ENCODE measurements at regions not wholly inside any gene's neighbourhood (a gene's known extent, or its start where the extent isn't known, plus 50 kb on each side); places are given as distances from the start of the nearest gene placed in this dataset.

GRCh38 chr12:92628476-92628875 is 74.3 kb upstream of the PLEKHG7 start:
- 96% methylated on average over 2 of the region's 2 CpGs for WGBS
- Histone ChIP-seq H3K9me3 (ENCODE audit: control insufficient read depth, low read length) (no peaks in the 10 kb centered on the region), H3K4me3 (ENCODE audit: low read length) (no peak overlapping the region), H3K4me1 (ENCODE audit: control insufficient read depth, insufficient read depth, low read length) (no peaks in the 10 kb centered on the region), H3K27me3 (ENCODE audit: control insufficient read depth, insufficient read depth) (no peaks in the 10 kb centered on the region), H3K27ac (ENCODE audit: low read length) (no peak overlapping the region)
- intact Hi-C loops (cut with DNase I): no loop called here
- ATAC-seq (no peak), DNase-seq (no peak)

- Histone ChIP-seq H3K4me3 (ENCODE audit: low read length) (no peak overlapping the region), H3K4me1 (ENCODE audit: control insufficient read depth, insufficient read depth, low read length) (no peaks in the 10 kb centered on the region), H3K9me3 (ENCODE audit: control insufficient read depth, low read length) (no peaks in the 10 kb centered on the region), H3K27me3 (ENCODE audit: control insufficient read depth, insufficient read depth) (no peaks in the 10 kb centered on the region), H3K27ac (ENCODE audit: low read length) (no peak overlapping the region)
- no peak for ATAC-seq
- DNase-seq: no peak
- intact Hi-C loops (cut with DNase I): no loop called here
- WGBS: 84% methylated on average over 2 of the region's 2 CpGs
Observed at GRCh38 chr12:92627511-92627910, 75.3 kb upstream of the PLEKHG7 start.

GRCh38 chr12:92625639-92626310 is 77.0 kb upstream of the PLEKHG7 start:
- Histone ChIP-seq H3K27ac (ENCODE audit: low read length) (no peak overlapping the region), H3K27me3 (ENCODE audit: control insufficient read depth, insufficient read depth) (no peaks in the 10 kb centered on the region), H3K4me3 (ENCODE audit: low read length) (no peak overlapping the region), H3K4me1 (ENCODE audit: control insufficient read depth, insufficient read depth, low read length) (no peaks in the 10 kb centered on the region), H3K9me3 (ENCODE audit: control insufficient read depth, low read length) (no peaks in the 10 kb centered on the region)
- intact Hi-C loops (cut with DNase I): no loop called here
- 91% methylated on average over 3 of the region's 3 CpGs for WGBS
- no peak for ATAC-seq
- DNase-seq: no peak

- DNase-seq: no peak
- no peak overlapping the region for H3K27ac ChIP-seq (ENCODE audit: low read length)
- no peak overlapping the region for H3K4me3 ChIP-seq (ENCODE audit: low read length)
- H3K27me3 ChIP-seq (ENCODE audit: control insufficient read depth, insufficient read depth): no peaks in the 10 kb centered on the region
- H3K9me3 ChIP-seq (ENCODE audit: control insufficient read depth, low read length): no peaks in the 10 kb centered on the region
- intact Hi-C loops (cut with DNase I): no loop called here
- ATAC-seq: no peak
- 91% methylated on average over 1 of the region's 1 CpG for WGBS
- H3K4me1 ChIP-seq (ENCODE audit: control insufficient read depth, insufficient read depth, low read length): no peaks in the 10 kb centered on the region
Observed at GRCh38 chr12:92624236-92624635, 78.6 kb upstream of the PLEKHG7 start.

GRCh38 chr12:92623386-92623785 is 79.4 kb upstream of the PLEKHG7 start:
- intact Hi-C loops (cut with DNase I): no loop called here
- Histone ChIP-seq H3K27me3 (ENCODE audit: control insufficient read depth, insufficient read depth) (no peaks in the 10 kb centered on the region), H3K27ac (ENCODE audit: low read length) (no peak overlapping the region), H3K4me1 (ENCODE audit: control insufficient read depth, insufficient read depth, low read length) (no peaks in the 10 kb centered on the region), H3K4me3 (ENCODE audit: low read length) (no peak overlapping the region), H3K9me3 (ENCODE audit: control insufficient read depth, low read length) (no peaks in the 10 kb centered on the region)
- no peak for DNase-seq
- no peak for ATAC-seq

GRCh38 chr12:92621833-92622232 is 81.0 kb upstream of the PLEKHG7 start:
- no peak for DNase-seq
- Histone ChIP-seq H3K4me3 (ENCODE audit: low read length) (no peak overlapping the region), H3K4me1 (ENCODE audit: control insufficient read depth, insufficient read depth, low read length) (no peaks in the 10 kb centered on the region), H3K27me3 (ENCODE audit: control insufficient read depth, insufficient read depth) (no peaks in the 10 kb centered on the region), H3K27ac (ENCODE audit: low read length) (no peak overlapping the region), H3K9me3 (ENCODE audit: control insufficient read depth, low read length) (no peaks in the 10 kb centered on the region)
- ATAC-seq: no peak
- 95% methylated on average over 3 of the region's 3 CpGs for WGBS
- intact Hi-C loops (cut with DNase I): no loop called here

GRCh38 chr12:92621312-92621711 is 81.5 kb upstream of the PLEKHG7 start:
- intact Hi-C loops (cut with DNase I): no loop called here
- ATAC-seq (no peak), DNase-seq (no peak)
- WGBS: 91% methylated on average over 4 of the region's 4 CpGs
- no peak overlapping the region for H3K27ac ChIP-seq (ENCODE audit: low read length)
- no peak overlapping the region for H3K4me3 ChIP-seq (ENCODE audit: low read length)
- no peaks in the 10 kb centered on the region for H3K9me3 ChIP-seq (ENCODE audit: control insufficient read depth, low read length)
- no peaks in the 10 kb centered on the region for H3K4me1 ChIP-seq (ENCODE audit: control insufficient read depth, insufficient read depth, low read length)
- no peaks in the 10 kb centered on the region for H3K27me3 ChIP-seq (ENCODE audit: control insufficient read depth, insufficient read depth)

- H3K9me3 ChIP-seq (ENCODE audit: control insufficient read depth, low read length): no peaks in the 10 kb centered on the region
- DNase-seq: no peak
- no peak overlapping the region for H3K27ac ChIP-seq (ENCODE audit: low read length)
- H3K4me3 ChIP-seq (ENCODE audit: low read length): no peak overlapping the region
- H3K4me1 ChIP-seq (ENCODE audit: control insufficient read depth, insufficient read depth, low read length): no peaks in the 10 kb centered on the region
- 68% methylated on average over 8 of the region's 8 CpGs for WGBS
- intact Hi-C loops (cut with DNase I): no loop called here
- no peak for ATAC-seq
- no peaks in the 10 kb centered on the region for H3K27me3 ChIP-seq (ENCODE audit: control insufficient read depth, insufficient read depth)
Observed at GRCh38 chr12:92619730-92620684, 82.8 kb upstream of the PLEKHG7 start.

- Histone ChIP-seq H3K9me3 (ENCODE audit: control insufficient read depth, low read length) (no peaks in the 10 kb centered on the region), H3K4me3 (ENCODE audit: low read length) (no peak overlapping the region), H3K27ac (ENCODE audit: low read length) (no peak overlapping the region), H3K27me3 (ENCODE audit: control insufficient read depth, insufficient read depth) (no peaks in the 10 kb centered on the region), H3K4me1 (ENCODE audit: control insufficient read depth, insufficient read depth, low read length) (no peaks in the 10 kb centered on the region)
- DNase-seq (no peak), ATAC-seq (no peak)
- intact Hi-C loops (cut with DNase I): no loop called here
- 90% methylated on average over 2 of the region's 2 CpGs for WGBS
Observed at GRCh38 chr12:92619026-92619425, 83.8 kb upstream of the PLEKHG7 start.

- Histone ChIP-seq H3K4me3 (ENCODE audit: low read length) (no peak overlapping the region), H3K9me3 (ENCODE audit: control insufficient read depth, low read length) (no peaks in the 10 kb centered on the region), H3K27ac (ENCODE audit: low read length) (no peak overlapping the region), H3K4me1 (ENCODE audit: control insufficient read depth, insufficient read depth, low read length) (no peaks in the 10 kb centered on the region), H3K27me3 (ENCODE audit: control insufficient read depth, insufficient read depth) (no peaks in the 10 kb centered on the region)
- intact Hi-C loops (cut with DNase I): no loop called here
- ATAC-seq: no peak
- WGBS: 97% methylated on average over 2 of the region's 2 CpGs
- DNase-seq: no peak
Observed at GRCh38 chr12:92615703-92616102, 87.1 kb upstream of the PLEKHG7 start.

GRCh38 chr12:92615086-92615485 is 87.7 kb upstream of the PLEKHG7 start:
- Histone ChIP-seq H3K4me3 (ENCODE audit: low read length) (no peak overlapping the region), H3K27me3 (ENCODE audit: control insufficient read depth, insufficient read depth) (no peaks in the 10 kb centered on the region), H3K4me1 (ENCODE audit: control insufficient read depth, insufficient read depth, low read length) (no peaks in the 10 kb centered on the region), H3K27ac (ENCODE audit: low read length) (no peak overlapping the region), H3K9me3 (ENCODE audit: control insufficient read depth, low read length) (no peaks in the 10 kb centered on the region)
- intact Hi-C loops (cut with DNase I): no loop called here
- ATAC-seq (no peak), DNase-seq (no peak)

Measured in right cardiac atrium (tissue), 5 donors.